ENCODE measurements at regions not wholly inside any gene's neighbourhood (a gene's known extent, or its start where the extent isn't known, plus 50 kb on each side); places are given as distances from the start of the nearest gene placed in this dataset.

- TF ChIP-seq CTCF (IDR thresholded peaks at IDR 0.05) (no peak), POLR2A (IDR thresholded peaks at IDR 0.05) (no peak)
Measured at GRCh38 chr7:7119729-7120128, 62.6 kb upstream of the C1GALT1 start.

All from adrenal gland (tissue), 5 donors.